ENCODE measurements at regions not wholly inside any gene's neighbourhood (a gene's known extent, or its start where the extent isn't known, plus 50 kb on each side); places are given as distances from the start of the nearest gene placed in this dataset.

- no peaks in the 10 kb centered on the region for H3K23me2 ChIP-seq (ENCODE audit: insufficient read length, low read depth, low read length, poor library complexity, severe bottlenecking)
- H4K8ac ChIP-seq (replicated peaks; ENCODE audit: insufficient read length, low read depth, low read length) = no peak overlapping the region
- H2BK12ac ChIP-seq (ENCODE audit: insufficient read length, low read depth, low read length) = no peak overlapping the region
- no peak overlapping the region for H3K18ac ChIP-seq (ENCODE audit: insufficient read length, low read depth, low read length)
- H4K91ac ChIP-seq (ENCODE audit: insufficient read length, low read depth, low read length) = no peak overlapping the region
- no peak overlapping the region for H3K4ac ChIP-seq (ENCODE audit: low read depth, low read length)
- no peak overlapping the region for H3K9ac ChIP-seq (ENCODE audit: extremely low read depth, insufficient read length, low read length)
- H3K27me3 Mint-ChIP-seq (ENCODE audit: low read depth) = no peaks in the 10 kb centered on the region
- H3K9me3 Mint-ChIP-seq = peaks cover 6 to 20% of the 10 kb centered on the region in 2 experiments; a peak in 4 of 5 replicates
- no peaks in the 10 kb centered on the region for H3K4me1 ChIP-seq (ENCODE audit: insufficient read depth, low read length)
- H3K27ac ChIP-seq (ENCODE audit: insufficient read length, low read depth, low read length) = no peak overlapping the region
- no peaks in the 10 kb centered on the region for H3K36me3 Mint-ChIP-seq (ENCODE audit: insufficient read depth in 1 of 3, low read depth in 3 of 3)
- H3K9me3 ChIP-seq (ENCODE audit: control insufficient read depth, low read depth, low read length) = no peaks in the 10 kb centered on the region
- H2BK120ac ChIP-seq (ENCODE audit: low read depth, low read length, poor library complexity, severe bottlenecking) = no peak overlapping the region
- DNase-seq = no peak
- no peak overlapping the region for H3K27ac Mint-ChIP-seq
- H2AK5ac ChIP-seq (ENCODE audit: insufficient read length, low read length) = no peak overlapping the region
- H3K79me1 ChIP-seq (ENCODE audit: insufficient read depth, low read depth, low read length, poor library complexity, severe bottlenecking) = no peaks in the 10 kb centered on the region
- H3K79me2 ChIP-seq (ENCODE audit: insufficient read depth, low read length) = no peaks in the 10 kb centered on the region
- H3K4me3 Mint-ChIP-seq = no peak overlapping the region
- no peak overlapping the region for H2AFZ ChIP-seq (ENCODE audit: low read length)
- no peaks in the 10 kb centered on the region for H3K4me1 Mint-ChIP-seq
- no peak overlapping the region for H2BK5ac ChIP-seq (ENCODE audit: insufficient read length, low read length)
- no peaks in the 10 kb centered on the region for H3K27me3 ChIP-seq (ENCODE audit: insufficient read depth, low read length)
- H2BK15ac ChIP-seq (ENCODE audit: low read depth, low read length) = no peak overlapping the region
- no peak overlapping the region for H3K56ac ChIP-seq (ENCODE audit: insufficient read length, low read depth, low read length)
- no peak overlapping the region for H3K23ac ChIP-seq (ENCODE audit: insufficient read length, low read depth, low read length)
- H2BK20ac ChIP-seq (ENCODE audit: low read depth, low read length, poor library complexity, severe bottlenecking) = no peak overlapping the region
- H4K5ac ChIP-seq (ENCODE audit: insufficient read length, low read depth, low read length) = no peak overlapping the region
- TF ChIP-seq CTCF (conservative IDR thresholded peaks at IDR 0.05) = no peak
- no CpG with 5 or more reads among the region's 1 CpG for WGBS (ENCODE audit: extremely low coverage, insufficient read length, low lambda C conversion rate)
- H3T11ph ChIP-seq (ENCODE audit: low read length) = no peak overlapping the region
- no peak overlapping the region for H3K4me2 ChIP-seq (ENCODE audit: insufficient read depth, insufficient read length, low read length)
- no peak overlapping the region for H3K14ac ChIP-seq (ENCODE audit: insufficient read depth, low read length)
- no peaks in the 10 kb centered on the region for H4K20me1 ChIP-seq (ENCODE audit: control insufficient read depth, insufficient read depth, insufficient read length)
These were observed 177.2 kb upstream of the POC5 start for GRCh38 chr5:75894482-75894881.

Data from H9 (cell line).